ENCODE measurements at regions not wholly inside any gene's neighbourhood (a gene's known extent, or its start where the extent isn't known, plus 50 kb on each side); places are given as distances from the start of the nearest gene placed in this dataset.

GRCh38 chr3:186411994-186412393 is 50.0 kb upstream of the DGKG start:
- no peaks in the 10 kb centered on the region for H3K79me2 ChIP-seq (ENCODE audit: control insufficient read depth, insufficient read depth, low read length, unreplicated experiment)
- H2AFZ ChIP-seq (ENCODE audit: low read length, unreplicated experiment), result no peak overlapping the region
- H3K4me1 ChIP-seq (ENCODE audit: control insufficient read depth, insufficient read depth, low read length, unreplicated experiment), result peaks cover 25% of the 10 kb centered on the region
- H3K27me3 ChIP-seq (ENCODE audit: insufficient read depth, low read length), result peaks cover 13% of the 10 kb centered on the region; the same call in 1 of the 2 replicates
- H3K36me3 ChIP-seq (ENCODE audit: insufficient read depth, low read length), result no peaks in the 10 kb centered on the region
- no peak overlapping the region for H3K4me3 ChIP-seq (ENCODE audit: low read depth, low read length)
- H3K27ac ChIP-seq (ENCODE audit: low read depth, low read length), result no peak overlapping the region

Measured in ACC112 (cell line).